ENCODE measurements at regions not wholly inside any gene's neighbourhood (a gene's known extent, or its start where the extent isn't known, plus 50 kb on each side); places are given as distances from the start of the nearest gene placed in this dataset.

- TF ChIP-seq CTCF (conservative IDR thresholded peaks at IDR 0.05): no peak
- no peak for TF ChIP-seq ZFX (IDR thresholded peaks at IDR 0.05)
Measured at GRCh38 chr16:61042737-61043136, 993.5 kb downstream of the CDH8 start.
